Lung (tissue), 11 donors: ENCODE measurements at regions not wholly inside any gene's neighbourhood (a gene's known extent, or its start where the extent isn't known, plus 50 kb on each side); places are given as distances from the start of the nearest gene placed in this dataset.
"Not testable (repeated sequence)": the region's sequence is repeated elsewhere in the genome, so short reads cannot be mapped to it uniquely, and the experiment has no call there.

Source experiments
- ATAC-seq: fragments of 200-7000 bp; cut with Tn5 transposase; one replicate; pipeline ENCODE4 v1.9.1; 2020; ENCODE audit warnings: moderate number of reproducible peaks; ENCODE audit not compliant: insufficient read depth, low FRiP score
- DNase-seq, 3 donors: peaks; one replicate each; pipeline ENCODE4 v3.0.0-alpha.2; 2013 to 2017
- H3K27ac ChIP-seq, 2 donors: one replicate each; pipeline ENCODE4 v1.5.1; 2013; ENCODE audit warnings: mild to moderate bottlenecking in 2 of 2, moderate library complexity in 2 of 2, control low read depth in 1 of 2, inconsistent platforms in 1 of 2, low read depth in 1 of 2, low read length in 1 of 2
- H3K27me3 ChIP-seq, 3 donors: one replicate each; pipeline ENCODE4 v1.5.1; 2013; ENCODE audit warnings: low read length in 2 of 3; ENCODE audit not compliant: control insufficient read depth in 3 of 3, insufficient read depth in 3 of 3
- H3K36me3 ChIP-seq, 4 donors: one replicate each; pipeline ENCODE4 v1.5.1; 2013; ENCODE audit warnings: low read length in 4 of 4, mild to moderate bottlenecking in 1 of 4, moderate library complexity in 1 of 4; ENCODE audit not compliant: control insufficient read depth in 4 of 4, insufficient read depth in 4 of 4
- H3K4me1 ChIP-seq, 5 donors: one replicate each; pipeline ENCODE4 v1.5.1; 2013; ENCODE audit warnings: low read length in 5 of 5, mild to moderate bottlenecking in 2 of 5, moderate library complexity in 1 of 5; ENCODE audit not compliant: control insufficient read depth in 5 of 5, insufficient read depth in 5 of 5
- H3K4me3 ChIP-seq: one replicate; pipeline ENCODE4 v1.5.1; 2013; ENCODE audit warnings: mild to moderate bottlenecking, control low read depth, moderate library complexity
- H3K9ac ChIP-seq, 2 donors: one replicate each; pipeline ENCODE4 v1.5.1; 2013; ENCODE audit warnings: low read length in 2 of 2, control low read depth in 1 of 2; ENCODE audit not compliant: insufficient read depth in 1 of 2
- H3K9me3 ChIP-seq, 4 donors: one replicate each; pipeline ENCODE4 v1.5.1; 2013; ENCODE audit warnings: low read length in 3 of 4, mild to moderate bottlenecking in 1 of 4, moderate library complexity in 1 of 4; ENCODE audit not compliant: control insufficient read depth in 4 of 4, insufficient read depth in 3 of 4
- WGBS, 2 donors: extraction: QIAGEN DNeasy Blood & Tissue Kit; methylation state at CpG; one replicate each; pipeline ENCODE4 v1.1.7; 2013; 5-methylcytosine and 5-hydroxymethylcytosine counted together
- TF ChIP-seq, protein P1 (sequence below): IDR thresholded peaks from 2 replicates; pipeline ENCODE4 v1.5.1; 2012; ENCODE audit warnings: mild to moderate bottlenecking; ENCODE audit errors: control extremely low read depth, extremely low read depth
- donor health status: control.
- donor health status: control.
- donor health status: Bipolar disorder and iron deficiency.
- donor health status: healthy.
- donor health status: DM: yes; HTN: yes; CAD: no.

DNA sequence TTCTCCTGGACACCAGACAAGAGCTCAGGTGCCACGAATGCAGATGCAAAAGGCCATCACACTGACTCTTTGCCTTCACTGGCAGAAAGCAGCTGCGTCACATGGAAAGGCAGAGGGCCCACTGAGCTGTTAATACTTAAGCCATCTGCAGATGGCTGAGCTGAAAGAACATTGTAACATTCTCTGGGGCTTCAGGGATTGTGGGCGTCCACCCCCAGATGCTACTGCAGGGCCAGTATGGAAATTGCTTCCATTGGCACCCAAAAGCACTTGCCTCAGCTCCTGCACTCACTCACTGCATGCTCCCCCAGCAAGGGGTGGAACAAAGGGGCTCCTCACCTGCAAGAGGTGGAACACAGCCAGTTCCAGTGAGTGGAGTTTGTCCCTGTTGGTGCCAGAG is 1264.6 kb downstream of the REEP3 start:
- no peak for DNase-seq
- Histone ChIP-seq H3K4me1 (no peaks in the 10 kb centered on the region), H3K27me3 (no peaks in the 10 kb centered on the region), H3K9ac (no peak overlapping the region), H3K9me3 (peaks cover 0 to 9% (median 0%) of the 10 kb centered on the region in 4 donors), H3K27ac (no peak overlapping the region), H3K36me3 (no peaks in the 10 kb centered on the region), H3K4me3 (no peak overlapping the region)
- WGBS, 2 donors, result 79 to 87% methylated on average over 3 of the region's 3 CpGs
- TF ChIP-seq, protein P1, sequence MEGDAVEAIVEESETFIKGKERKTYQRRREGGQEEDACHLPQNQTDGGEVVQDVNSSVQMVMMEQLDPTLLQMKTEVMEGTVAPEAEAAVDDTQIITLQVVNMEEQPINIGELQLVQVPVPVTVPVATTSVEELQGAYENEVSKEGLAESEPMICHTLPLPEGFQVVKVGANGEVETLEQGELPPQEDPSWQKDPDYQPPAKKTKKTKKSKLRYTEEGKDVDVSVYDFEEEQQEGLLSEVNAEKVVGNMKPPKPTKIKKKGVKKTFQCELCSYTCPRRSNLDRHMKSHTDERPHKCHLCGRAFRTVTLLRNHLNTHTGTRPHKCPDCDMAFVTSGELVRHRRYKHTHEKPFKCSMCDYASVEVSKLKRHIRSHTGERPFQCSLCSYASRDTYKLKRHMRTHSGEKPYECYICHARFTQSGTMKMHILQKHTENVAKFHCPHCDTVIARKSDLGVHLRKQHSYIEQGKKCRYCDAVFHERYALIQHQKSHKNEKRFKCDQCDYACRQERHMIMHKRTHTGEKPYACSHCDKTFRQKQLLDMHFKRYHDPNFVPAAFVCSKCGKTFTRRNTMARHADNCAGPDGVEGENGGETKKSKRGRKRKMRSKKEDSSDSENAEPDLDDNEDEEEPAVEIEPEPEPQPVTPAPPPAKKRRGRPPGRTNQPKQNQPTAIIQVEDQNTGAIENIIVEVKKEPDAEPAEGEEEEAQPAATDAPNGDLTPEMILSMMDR, result no peak
- ATAC-seq, result no peak

DNA sequence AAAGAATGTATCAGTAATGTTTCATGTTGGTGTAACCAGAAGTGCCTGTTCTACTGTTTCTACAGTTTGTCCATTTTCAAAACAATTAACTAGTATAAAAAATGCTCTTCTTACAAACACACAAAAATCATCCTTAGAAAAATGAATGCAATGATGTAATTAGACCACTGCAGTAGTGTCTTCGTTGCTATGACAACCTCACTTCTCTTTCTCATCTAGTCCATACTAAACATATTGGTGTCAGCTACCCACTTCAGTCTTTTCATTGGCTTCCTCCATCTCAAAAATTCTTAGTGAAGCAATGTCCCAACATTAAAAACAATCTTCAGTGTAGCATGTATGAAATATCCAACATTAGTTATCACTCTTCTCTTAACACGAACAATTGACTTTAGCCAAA is 1265.8 kb downstream of the REEP3 start:
- H3K27ac ChIP-seq, result no peak overlapping the region
- H3K9me3 ChIP-seq, result peaks cover 0 to 9% (median 0%) of the 10 kb centered on the region in 4 donors
- 80 to 86% methylated on average over 2 of the region's 2 CpGs for WGBS, 2 donors
- TF ChIP-seq, protein P1, result no peak
- no peaks in the 10 kb centered on the region for H3K36me3 ChIP-seq
- H3K27me3 ChIP-seq, result no peaks in the 10 kb centered on the region
- no peaks in the 10 kb centered on the region for H3K4me1 ChIP-seq
- H3K9ac ChIP-seq, result no peak overlapping the region
- no peak for DNase-seq
- ATAC-seq, result no peak
- H3K4me3 ChIP-seq, result no peak overlapping the region

DNA sequence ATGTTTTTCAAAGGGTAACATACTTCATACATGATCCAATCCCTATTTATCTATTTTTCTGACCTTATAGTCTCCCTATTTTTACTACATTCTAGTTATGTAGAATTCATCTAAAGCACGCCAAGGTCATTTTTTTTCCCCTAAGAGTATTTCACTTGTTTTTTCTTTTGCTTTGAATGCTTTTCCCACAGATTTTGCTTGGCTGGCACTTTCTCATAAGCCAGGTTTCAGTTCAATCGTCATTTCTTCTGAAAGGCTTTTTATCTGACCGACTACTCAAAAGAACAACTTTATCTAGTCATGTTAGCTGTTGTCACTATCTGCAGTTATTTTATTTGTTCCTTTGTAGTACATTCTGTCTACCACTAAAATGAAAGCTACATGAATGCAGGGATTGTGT is 1274.6 kb downstream of the REEP3 start:
- 81 to 91% methylated on average over 3 of the region's 3 CpGs for WGBS, 2 donors
- DNase-seq (no peak), ATAC-seq (no peak)
- no peaks in the 10 kb centered on the region for H3K9me3 ChIP-seq
- H3K9ac ChIP-seq, result no peak overlapping the region
- no peak overlapping the region for H3K27ac ChIP-seq
- no peak overlapping the region for H3K4me3 ChIP-seq
- no peaks in the 10 kb centered on the region for H3K27me3 ChIP-seq
- TF ChIP-seq, protein P1, result no peak
- H3K4me1 ChIP-seq, result no peaks in the 10 kb centered on the region
- no peaks in the 10 kb centered on the region for H3K36me3 ChIP-seq

DNA sequence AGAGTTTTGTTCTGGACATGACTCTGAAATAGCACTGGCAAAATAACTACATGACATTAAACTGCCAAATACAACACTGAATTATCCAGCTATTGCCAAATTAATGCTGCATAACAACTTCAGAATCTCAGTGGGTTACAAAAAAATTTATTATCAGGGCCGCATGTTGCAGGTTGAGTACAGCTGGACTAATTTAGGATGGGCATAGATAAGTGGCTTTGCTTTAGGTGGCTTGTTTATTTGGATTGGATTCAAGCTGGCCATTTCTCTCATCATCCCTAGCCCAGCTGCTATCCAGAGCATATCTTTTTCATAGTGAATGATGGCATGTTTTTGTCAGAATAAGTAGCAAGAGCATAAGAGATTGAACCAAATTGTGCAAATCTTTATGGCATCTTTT is 1277.1 kb downstream of the REEP3 start:
- H3K9ac ChIP-seq, result no peak overlapping the region
- no peak for DNase-seq
- H3K27ac ChIP-seq, result no peak overlapping the region
- no peaks in the 10 kb centered on the region for H3K4me1 ChIP-seq
- peaks cover 0 to 7% (median 0%) of the 10 kb centered on the region in 4 donors for H3K9me3 ChIP-seq
- WGBS, 2 donors, result 60 to 74% methylated on average over 1 of the region's 1 CpG
- no peaks in the 10 kb centered on the region for H3K27me3 ChIP-seq
- no peak for ATAC-seq
- TF ChIP-seq, protein P1, result no peak
- no peak overlapping the region for H3K4me3 ChIP-seq
- no peaks in the 10 kb centered on the region for H3K36me3 ChIP-seq

DNA sequence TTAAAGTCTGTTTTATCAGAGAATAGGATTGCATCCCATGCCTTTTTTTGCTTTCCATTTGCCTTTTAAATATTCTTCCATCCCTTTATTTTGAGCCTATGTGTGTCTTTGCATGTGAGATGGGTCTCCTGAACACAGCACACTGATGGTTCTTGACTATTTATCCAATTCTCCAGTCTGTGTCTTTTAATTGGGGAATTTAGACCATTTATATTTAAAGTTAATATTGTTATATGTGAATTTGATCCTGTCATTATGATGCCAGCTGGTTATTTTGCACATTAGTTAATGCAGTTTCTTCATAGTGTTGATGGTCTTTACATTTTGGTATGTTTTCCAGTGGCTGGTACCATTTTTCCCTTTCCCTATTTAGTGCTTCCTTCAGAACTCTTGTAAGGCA is 1287.0 kb downstream of the REEP3 start:
- not testable (repeated sequence) for H3K4me1 ChIP-seq, H3K9ac ChIP-seq, H3K27ac ChIP-seq, H3K9me3 ChIP-seq, H3K36me3 ChIP-seq, H3K4me3 ChIP-seq, DNase-seq, H3K27me3 ChIP-seq, ATAC-seq

DNA sequence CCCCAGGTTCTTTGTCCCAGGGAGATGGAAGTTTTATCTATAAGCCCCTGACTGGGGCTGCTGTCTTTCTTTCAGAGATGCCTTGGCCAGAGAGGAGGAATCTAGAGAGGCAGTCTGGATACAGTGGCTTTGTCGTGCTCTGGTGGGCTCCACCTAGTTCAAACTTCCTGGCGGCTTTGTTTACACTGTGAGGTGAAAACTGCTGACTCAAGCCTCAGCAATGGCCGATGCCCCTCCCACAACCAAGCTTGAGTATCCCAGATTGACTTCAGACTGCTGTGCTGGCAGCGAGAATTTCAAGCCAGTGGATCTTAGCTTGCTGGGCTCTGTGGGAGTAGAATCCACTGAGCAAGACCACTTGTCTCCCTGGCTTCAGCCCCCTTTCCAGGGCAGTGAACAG is 1288.8 kb downstream of the REEP3 start:
- not testable (repeated sequence) for H3K9me3 ChIP-seq, H3K27ac ChIP-seq, ATAC-seq, H3K36me3 ChIP-seq, H3K9ac ChIP-seq, H3K4me1 ChIP-seq, H3K4me3 ChIP-seq, H3K27me3 ChIP-seq
- WGBS, 2 donors, result 49 to 60% methylated on average over 4 of the region's 4 CpGs
- DNase-seq, result peak in 2 of 3 donors; percentile 12 to 14
